ENCODE measurements at regions not wholly inside any gene's neighbourhood (a gene's known extent, or its start where the extent isn't known, plus 50 kb on each side); places are given as distances from the start of the nearest gene placed in this dataset.

DNA sequence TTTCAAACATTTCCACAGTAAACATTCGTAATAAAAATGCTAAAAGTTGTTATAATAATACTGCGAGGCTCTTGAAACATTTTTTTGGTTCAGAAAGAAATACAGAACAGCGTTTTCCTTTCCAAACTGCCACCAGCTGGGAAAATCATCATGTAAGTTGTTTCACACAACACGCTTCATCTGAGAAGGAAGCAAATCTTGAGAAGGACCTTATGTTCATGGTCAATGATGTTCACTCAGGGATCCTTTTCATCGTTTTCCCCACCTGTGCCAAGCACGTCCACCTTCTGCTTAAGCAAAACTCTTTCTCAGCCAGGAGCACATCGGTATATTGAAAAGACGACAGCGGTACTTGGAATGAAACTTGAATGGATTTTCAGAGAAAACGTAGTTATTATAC is 274.5 kb upstream of the ELAC2 start:
- H4K20me1 ChIP-seq (ENCODE audit: insufficient read depth, low read length): no peaks in the 10 kb centered on the region
- H3K36me3 Mint-ChIP-seq: no peaks in the 10 kb centered on the region
- H3K9me3 ChIP-seq (replicated peaks in 1 of 2; ENCODE audit: control insufficient read depth in 1 of 2, insufficient read depth in 1 of 2, low read length in 2 of 2): peaks cover 0 to 5% of the 10 kb centered on the region in 2 donors
- TF ChIP-seq, protein P1, sequence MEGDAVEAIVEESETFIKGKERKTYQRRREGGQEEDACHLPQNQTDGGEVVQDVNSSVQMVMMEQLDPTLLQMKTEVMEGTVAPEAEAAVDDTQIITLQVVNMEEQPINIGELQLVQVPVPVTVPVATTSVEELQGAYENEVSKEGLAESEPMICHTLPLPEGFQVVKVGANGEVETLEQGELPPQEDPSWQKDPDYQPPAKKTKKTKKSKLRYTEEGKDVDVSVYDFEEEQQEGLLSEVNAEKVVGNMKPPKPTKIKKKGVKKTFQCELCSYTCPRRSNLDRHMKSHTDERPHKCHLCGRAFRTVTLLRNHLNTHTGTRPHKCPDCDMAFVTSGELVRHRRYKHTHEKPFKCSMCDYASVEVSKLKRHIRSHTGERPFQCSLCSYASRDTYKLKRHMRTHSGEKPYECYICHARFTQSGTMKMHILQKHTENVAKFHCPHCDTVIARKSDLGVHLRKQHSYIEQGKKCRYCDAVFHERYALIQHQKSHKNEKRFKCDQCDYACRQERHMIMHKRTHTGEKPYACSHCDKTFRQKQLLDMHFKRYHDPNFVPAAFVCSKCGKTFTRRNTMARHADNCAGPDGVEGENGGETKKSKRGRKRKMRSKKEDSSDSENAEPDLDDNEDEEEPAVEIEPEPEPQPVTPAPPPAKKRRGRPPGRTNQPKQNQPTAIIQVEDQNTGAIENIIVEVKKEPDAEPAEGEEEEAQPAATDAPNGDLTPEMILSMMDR (IDR thresholded peaks at IDR 0.05): no peak
- H3K27me3 Mint-ChIP-seq (ENCODE audit: low read depth in 3 of 3): peaks cover 0 to 3% (median 2%) of the 10 kb centered on the region in 3 donors
- intact Hi-C loops (cut with micrococcal nuclease): no loop called here
- H3K79me2 ChIP-seq (ENCODE audit: insufficient read depth, low read length): no peaks in the 10 kb centered on the region
- no peak overlapping the region for H3K27ac ChIP-seq (ENCODE audit: low read depth in 1 of 2, low read length in 2 of 2)
- 92% methylated on average over 2 of the region's 10 CpGs for WGBS (ENCODE audit: insufficient coverage)
- no peak overlapping the region for H3K27ac Mint-ChIP-seq
- no peak for DNase-seq
- no peaks in the 10 kb centered on the region for H3K36me3 ChIP-seq (replicated peaks in 1 of 2; ENCODE audit: control insufficient read depth in 1 of 2, insufficient read depth in 2 of 2, low read length in 2 of 2)
- no peak overlapping the region for H3K9ac ChIP-seq (ENCODE audit: insufficient read depth, low read length, poor library complexity, severe bottlenecking)
- H2AFZ ChIP-seq (ENCODE audit: insufficient read depth, low read depth, low read length, poor library complexity, severe bottlenecking): no peak overlapping the region
- H3K27me3 ChIP-seq (ENCODE audit: control insufficient read depth in 2 of 2, insufficient read depth in 2 of 2, low read length in 2 of 2): no peaks in the 10 kb centered on the region
- no peak overlapping the region for H3K4me3 ChIP-seq (replicated peaks in 1 of 3; ENCODE audit: low read depth in 2 of 3, low read length in 3 of 3)
- H3K4me3 Mint-ChIP-seq: no peak overlapping the region
- no peaks in the 10 kb centered on the region for H3K4me1 Mint-ChIP-seq
- no peaks in the 10 kb centered on the region for H3K4me1 ChIP-seq (ENCODE audit: control insufficient read depth in 1 of 2, insufficient read depth in 2 of 2, low read length in 2 of 2)
- H3K9me3 Mint-ChIP-seq: peaks cover 2 to 22% (median 9%) of the 10 kb centered on the region in 7 donors
- H3K4me2 ChIP-seq (replicated peaks; ENCODE audit: extremely low read depth, low read length, poor library complexity, severe bottlenecking): no peak overlapping the region

DNA sequence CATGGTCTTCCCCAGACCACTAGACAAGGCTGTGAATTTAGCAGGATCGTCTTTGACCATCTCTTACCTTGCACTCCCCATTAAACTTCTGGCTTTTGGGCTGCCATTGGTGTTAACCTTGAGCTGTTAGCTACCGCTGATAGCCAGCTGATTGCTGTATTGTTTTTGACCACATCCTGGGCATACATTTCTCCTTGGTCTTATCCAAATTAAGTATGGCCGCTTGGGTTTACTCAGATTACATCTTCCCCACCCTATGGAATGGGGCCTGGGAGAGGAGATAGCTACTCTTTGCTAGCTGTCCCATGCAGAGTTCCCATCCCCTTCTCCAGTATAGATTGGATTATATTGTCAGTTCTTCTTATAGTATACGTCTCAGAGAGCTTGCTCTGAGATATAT is 270.4 kb upstream of the ELAC2 start:
- no peaks in the 10 kb centered on the region for H3K4me1 ChIP-seq (ENCODE audit: control insufficient read depth in 1 of 2, insufficient read depth in 2 of 2, low read length in 2 of 2)
- H3K9ac ChIP-seq (ENCODE audit: insufficient read depth, low read length, poor library complexity, severe bottlenecking): no peak overlapping the region
- H3K36me3 ChIP-seq (replicated peaks in 1 of 2; ENCODE audit: control insufficient read depth in 1 of 2, insufficient read depth in 2 of 2, low read length in 2 of 2): no peaks in the 10 kb centered on the region
- H3K27me3 ChIP-seq (ENCODE audit: control insufficient read depth in 2 of 2, insufficient read depth in 2 of 2, low read length in 2 of 2): no peaks in the 10 kb centered on the region
- H3K27ac ChIP-seq (ENCODE audit: low read depth in 1 of 2, low read length in 2 of 2): no peak overlapping the region
- Mint-ChIP-seq H3K27me3 (ENCODE audit: low read depth in 3 of 3) (peaks cover 0 to 3% (median 2%) of the 10 kb centered on the region in 3 donors), H3K4me3 (no peak overlapping the region), H3K9me3 (peaks cover 4 to 13% (median 7%) of the 10 kb centered on the region in 7 donors), H3K36me3 (no peaks in the 10 kb centered on the region), H3K4me1 (no peaks in the 10 kb centered on the region), H3K27ac (no peak overlapping the region)
- H3K4me3 ChIP-seq (replicated peaks in 1 of 3; ENCODE audit: low read depth in 2 of 3, low read length in 3 of 3): no peak overlapping the region
- H2AFZ ChIP-seq (ENCODE audit: insufficient read depth, low read depth, low read length, poor library complexity, severe bottlenecking): no peak overlapping the region
- H4K20me1 ChIP-seq (ENCODE audit: insufficient read depth, low read length): no peaks in the 10 kb centered on the region
- intact Hi-C loops (cut with micrococcal nuclease): no loop called here
- DNase-seq: no peak
- whole genome bisulfite sequencing (ENCODE audit: insufficient coverage): 100% methylated on average over 1 of the region's 4 CpGs
- TF ChIP-seq, protein P1 (IDR thresholded peaks at IDR 0.05): no peak
- H3K79me2 ChIP-seq (ENCODE audit: insufficient read depth, low read length): no peaks in the 10 kb centered on the region
- no peak overlapping the region for H3K4me2 ChIP-seq (replicated peaks; ENCODE audit: extremely low read depth, low read length, poor library complexity, severe bottlenecking)
- H3K9me3 ChIP-seq (replicated peaks in 1 of 2; ENCODE audit: control insufficient read depth in 1 of 2, insufficient read depth in 1 of 2, low read length in 2 of 2): peaks cover 0 to 9% of the 10 kb centered on the region in 2 donors

All from CD14-positive monocyte (primary cell).